GM18873 (cell line): ENCODE measurements at regions not wholly inside any gene's neighbourhood (a gene's known extent, or its start where the extent isn't known, plus 50 kb on each side); places are given as distances from the start of the nearest gene placed in this dataset.

ENCODE experiments used
- ATAC-seq: cut with Tn5 transposase; IDR thresholded peaks from one replicate; pipeline ENCODE4 v1.9.1; 2021; ENCODE audit warnings: mild to moderate bottlenecking, moderate library complexity, moderate number of reproducible peaks; ENCODE audit not compliant: unreplicated experiment, low FRiP score

GRCh38 chr2:118255771-118256372, 167.6 kb downstream of the INSIG2 start:
- no peak for ATAC-seq

- ATAC-seq = no peak
Observed at GRCh38 chr2:118255301-118255700, 167.0 kb downstream of the INSIG2 start.

- no peak for ATAC-seq
Observed at GRCh38 chr2:118254116-118254515, 165.8 kb downstream of the INSIG2 start.

DNA sequence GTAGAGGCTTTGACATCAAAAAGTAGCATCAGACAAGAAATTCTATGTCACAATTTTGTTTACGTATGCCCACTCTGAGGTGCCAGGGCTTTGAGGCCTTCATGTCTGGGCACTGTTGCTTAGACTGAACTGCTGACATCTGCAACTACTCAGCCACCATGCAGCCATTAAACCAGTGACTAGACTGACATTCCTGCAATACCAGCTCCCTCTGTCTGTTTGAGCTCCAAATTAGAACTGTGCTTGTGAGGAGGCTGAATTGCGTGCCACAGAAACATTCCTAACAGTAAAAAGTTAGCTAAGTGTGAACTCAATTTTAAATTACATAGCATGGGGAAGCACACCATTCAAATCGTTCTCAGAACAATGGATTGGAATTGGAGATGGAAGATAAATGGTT, 163.2 kb downstream of the INSIG2 start:
- ATAC-seq = no peak

GRCh38 chr2:118250463-118250862, 162.2 kb downstream of the INSIG2 start:
- no peak for ATAC-seq

DNA sequence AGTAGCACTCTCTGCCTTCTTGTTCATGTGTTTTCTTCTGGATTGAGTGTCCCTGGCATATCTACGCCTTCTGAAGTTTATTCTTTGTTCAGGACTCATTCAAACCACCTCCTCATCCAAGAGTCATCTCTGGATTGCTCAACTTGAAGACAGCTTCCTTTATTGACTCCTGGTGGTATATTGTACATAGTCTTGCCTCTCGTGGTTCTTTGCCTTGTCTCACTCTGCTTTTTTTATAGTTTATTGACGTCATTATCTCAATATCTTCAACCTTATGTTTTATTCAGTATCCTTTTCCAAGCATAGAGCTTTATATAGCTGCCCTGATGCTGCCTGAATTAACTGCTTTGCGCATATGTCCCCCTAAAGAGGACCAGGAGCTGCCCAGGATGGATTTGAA, 161.7 kb downstream of the INSIG2 start:
- ATAC-seq = no peak

DNA sequence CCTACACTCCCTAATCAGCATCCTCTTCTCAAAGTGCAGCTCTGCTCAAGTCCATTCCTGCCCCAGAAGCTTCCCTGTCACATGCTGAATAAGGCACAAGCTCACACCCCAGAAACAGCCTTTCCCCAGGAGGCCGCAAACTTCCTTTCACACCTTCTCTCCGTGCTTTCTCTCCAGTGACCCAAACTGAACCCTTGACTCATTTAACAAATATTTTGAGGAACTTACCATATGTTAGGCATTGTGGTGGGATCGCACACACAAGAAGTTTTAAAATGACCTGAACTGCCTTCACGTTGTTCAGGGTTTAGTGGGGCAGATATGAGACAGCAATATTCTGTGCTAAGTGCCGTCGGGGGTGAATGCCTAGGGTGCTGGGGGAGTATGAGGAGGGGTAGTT, 161.3 kb downstream of the INSIG2 start:
- no peak for ATAC-seq

DNA sequence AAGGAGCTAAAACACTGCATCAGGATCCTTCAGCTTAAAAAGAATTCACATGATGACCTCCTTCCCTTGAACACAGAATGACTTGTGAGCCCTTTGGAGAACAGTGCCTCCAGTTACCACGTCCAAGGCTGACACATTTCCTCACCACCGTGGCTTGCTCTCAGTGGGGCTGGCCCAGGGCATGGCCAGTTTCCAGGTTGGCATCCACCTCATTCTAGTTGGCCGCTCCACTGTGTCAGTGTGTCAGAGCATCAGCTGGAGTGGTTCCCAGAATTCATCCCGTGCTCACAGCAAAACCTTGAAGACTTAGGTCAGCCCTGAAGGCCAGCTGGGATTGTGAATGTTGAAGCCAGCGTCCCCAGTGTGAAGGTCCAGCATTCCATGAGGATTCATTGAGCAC, 158.5 kb downstream of the INSIG2 start:
- no peak for ATAC-seq

GRCh38 chr2:118246079-118246478, 157.8 kb downstream of the INSIG2 start:
- no peak for ATAC-seq

- ATAC-seq = no peak
Observed at GRCh38 chr2:118244686-118245085, 156.4 kb downstream of the INSIG2 start.

GRCh38 chr2:118243031-118243430, 154.8 kb downstream of the INSIG2 start:
- no peak for ATAC-seq

DNA sequence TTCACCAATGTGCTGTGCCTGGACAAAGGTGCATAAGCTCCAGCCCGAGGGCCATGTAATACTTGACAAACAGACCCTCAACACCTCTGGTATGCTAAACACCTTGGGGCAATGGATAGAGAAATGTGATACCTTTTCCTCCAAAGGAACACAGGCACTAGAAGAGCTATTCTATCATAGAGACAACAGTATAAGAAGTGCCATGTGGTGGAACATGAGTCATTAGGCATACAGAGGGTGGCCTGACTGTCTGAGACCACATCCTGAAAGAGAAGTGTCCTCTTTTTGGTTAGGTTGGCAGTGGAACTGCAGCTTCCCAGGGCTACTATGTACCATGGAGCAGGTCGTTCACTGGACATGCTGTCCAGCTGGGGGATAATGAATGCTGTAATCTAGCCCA, 153.9 kb downstream of the INSIG2 start:
- no peak for ATAC-seq

DNA sequence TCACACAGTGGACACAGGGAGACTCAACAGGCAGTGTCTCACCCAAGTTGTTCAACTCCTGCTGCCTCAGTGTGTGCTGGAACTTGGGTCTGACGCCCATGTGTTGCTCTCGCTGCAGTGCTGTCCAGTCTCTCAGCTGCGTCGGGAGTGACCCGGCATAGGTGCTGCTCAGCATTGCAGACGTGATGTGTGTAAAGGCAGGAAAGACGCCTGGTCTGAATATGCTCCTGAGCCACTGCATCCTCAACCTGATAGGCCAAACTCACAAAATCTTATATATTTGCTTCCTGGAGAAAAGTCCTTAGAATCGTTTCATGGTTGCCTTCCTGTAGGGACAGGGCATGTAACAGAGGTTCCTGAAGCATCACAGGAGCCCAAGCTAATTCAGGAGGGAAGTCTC, 152.9 kb downstream of the INSIG2 start:
- no peak for ATAC-seq

DNA sequence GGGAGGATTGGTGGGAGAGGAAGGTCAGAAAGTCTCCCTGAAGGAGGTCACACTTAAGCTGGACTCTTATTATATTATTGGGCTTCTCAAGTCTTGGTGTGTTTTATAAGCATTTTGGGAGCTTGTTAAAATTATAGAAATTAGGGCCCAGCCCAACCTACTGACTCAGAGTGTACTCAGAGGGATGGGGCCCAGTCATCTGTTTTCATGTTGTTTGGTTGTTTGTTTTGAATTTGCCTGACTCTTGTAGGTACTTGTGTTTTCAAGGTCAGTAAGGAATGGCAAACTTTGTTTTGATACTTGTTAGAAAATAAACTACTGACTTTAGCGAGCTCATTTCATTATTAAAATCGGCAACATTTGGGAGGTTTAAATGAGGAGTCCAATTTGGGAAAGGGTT, 152.0 kb downstream of the INSIG2 start:
- no peak for ATAC-seq

- no peak for ATAC-seq
Observed at GRCh38 chr2:118239284-118239683, 151.0 kb downstream of the INSIG2 start.

- ATAC-seq = no peak
Observed at GRCh38 chr2:118237451-118237850, 149.2 kb downstream of the INSIG2 start.

DNA sequence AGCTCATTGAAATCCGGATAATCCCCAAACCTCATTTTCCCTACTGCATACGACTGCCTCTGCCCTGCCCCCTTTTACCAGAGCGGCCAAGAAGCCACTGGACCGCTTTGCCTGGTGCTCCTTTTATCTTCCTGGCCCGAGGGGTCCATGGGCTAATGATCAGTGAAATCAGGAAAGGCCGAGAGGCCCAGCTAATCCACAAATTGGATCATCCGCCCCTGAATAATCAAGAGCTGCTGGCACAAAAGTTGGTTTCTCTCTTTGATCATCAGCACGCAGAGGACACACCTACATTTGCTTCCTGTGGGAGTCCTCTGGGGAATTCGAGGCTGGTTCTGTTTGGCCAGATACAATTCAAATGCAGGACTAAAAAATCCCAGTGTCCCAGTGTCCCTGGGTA, 144.5 kb downstream of the INSIG2 start:
- no peak for ATAC-seq

DNA sequence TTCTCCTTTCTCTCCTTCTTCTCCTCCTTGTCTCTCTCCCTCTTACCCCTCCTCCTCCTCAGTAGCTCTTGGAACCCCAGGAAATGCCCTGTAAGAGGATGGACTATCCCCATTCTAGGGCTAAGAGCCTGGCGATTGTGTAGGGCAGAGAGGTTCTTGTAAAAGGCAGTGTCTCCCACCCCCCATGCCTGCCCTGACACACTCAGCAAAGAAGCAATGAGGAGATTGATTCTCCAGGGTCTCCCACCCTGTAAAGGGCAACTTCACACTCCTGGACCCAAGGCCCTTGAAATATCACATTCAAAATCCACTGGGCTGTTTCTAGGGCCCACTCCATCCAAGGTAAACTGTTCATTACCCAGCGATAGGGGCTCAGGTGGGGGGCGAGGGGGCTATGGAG, 144.1 kb downstream of the INSIG2 start:
- no peak for ATAC-seq

DNA sequence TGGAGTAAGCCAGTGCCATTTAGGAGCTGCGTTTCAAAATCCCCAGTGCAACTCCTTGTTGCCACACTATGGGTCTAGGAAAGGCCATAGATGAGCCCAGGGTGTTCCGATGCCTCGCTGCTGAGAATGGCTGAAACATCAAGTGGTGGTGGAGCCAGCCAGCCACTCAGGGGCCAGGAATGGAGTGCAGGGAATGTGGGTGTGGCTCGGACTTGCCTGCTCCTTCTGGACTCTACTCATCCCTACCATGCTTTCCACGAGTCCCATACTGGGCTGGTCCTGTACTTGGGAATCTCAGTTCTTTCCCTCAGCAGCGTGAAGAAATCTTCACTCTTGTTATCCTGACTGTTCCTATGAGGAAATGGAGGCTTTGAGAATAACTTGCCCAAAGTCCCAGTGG, 143.5 kb downstream of the INSIG2 start:
- ATAC-seq = no peak

- no peak for ATAC-seq
Observed at GRCh38 chr2:118227698-118228508, 139.6 kb downstream of the INSIG2 start.

DNA sequence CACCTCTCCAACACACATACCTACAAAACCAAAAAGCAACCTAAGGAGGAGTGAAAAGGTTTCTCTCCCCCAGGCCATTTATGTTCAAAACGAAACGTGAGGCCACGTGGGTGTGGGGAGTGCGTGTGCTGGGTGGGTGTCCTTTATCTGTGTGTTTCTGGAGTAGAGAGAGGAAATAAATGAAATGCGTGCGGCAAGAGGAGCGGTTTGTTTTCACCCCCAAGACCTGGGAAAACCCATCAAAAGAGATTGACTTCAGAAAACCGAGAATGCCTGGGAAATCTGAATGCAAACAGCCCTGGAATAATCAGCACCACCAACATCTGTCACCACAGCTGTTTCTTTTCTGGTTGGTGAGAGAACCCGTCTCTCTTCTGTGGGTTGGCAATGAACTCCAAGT, 137.4 kb downstream of the INSIG2 start:
- ATAC-seq = no peak

DNA sequence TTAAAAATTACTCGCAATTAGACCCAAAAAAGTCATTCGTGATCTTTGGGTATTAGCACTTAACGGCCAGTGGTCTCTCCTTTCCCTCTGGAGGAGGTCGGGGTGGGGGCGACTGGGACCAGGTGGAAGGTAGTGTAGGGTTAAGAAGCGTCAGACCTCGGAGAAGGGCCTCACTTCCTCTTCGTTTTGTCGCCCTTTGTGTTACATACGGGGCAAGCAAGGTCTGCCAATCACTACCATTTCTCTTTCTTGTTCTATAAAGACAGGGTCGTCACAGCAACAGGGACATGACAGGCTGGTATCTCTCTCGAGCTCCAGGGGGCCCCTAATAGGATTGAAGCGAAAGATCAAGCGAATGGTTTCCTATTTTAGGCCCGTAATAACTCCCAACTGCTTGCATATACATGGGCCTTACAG, 136.6 kb downstream of the INSIG2 start:
- ATAC-seq = no peak
